Skeletal muscle tissue (tissue), 3 donors: ENCODE measurements at regions not wholly inside any gene's neighbourhood (a gene's known extent, or its start where the extent isn't known, plus 50 kb on each side); places are given as distances from the start of the nearest gene placed in this dataset.

Experiments
- H3K27ac ChIP-seq: one replicate; pipeline ENCODE4 v1.7.0; 2013; ENCODE audit warnings: mild to moderate bottlenecking, low read depth, low read length, inconsistent platforms
- H3K27me3 ChIP-seq, 3 donors: one replicate each; pipeline ENCODE4 v1.7.0; 2013; ENCODE audit warnings: low read length in 3 of 3; ENCODE audit not compliant: control insufficient read depth in 3 of 3, insufficient read depth in 3 of 3
- H3K36me3 ChIP-seq, 3 donors: one replicate each; pipeline ENCODE4 v1.7.0; 2013; ENCODE audit warnings: low read length in 3 of 3; ENCODE audit not compliant: control insufficient read depth in 3 of 3, insufficient read depth in 3 of 3
- H3K4me1 ChIP-seq, 3 donors: one replicate each; pipeline ENCODE4 v1.7.0; 2013; ENCODE audit warnings: low read length in 3 of 3, mild to moderate bottlenecking in 3 of 3; ENCODE audit not compliant: control insufficient read depth in 3 of 3, insufficient read depth in 3 of 3
- H3K4me3 ChIP-seq, 3 donors: one replicate each; pipeline ENCODE4 v1.7.0; 2013; ENCODE audit warnings: low read length in 3 of 3
- H3K9ac ChIP-seq, 3 donors: one replicate each; pipeline ENCODE4 v1.7.0; 2013; ENCODE audit warnings: low read length in 3 of 3, mild to moderate bottlenecking in 3 of 3, moderate library complexity in 2 of 3, low read depth in 1 of 3
- H3K9me3 ChIP-seq, 3 donors: one replicate each; pipeline ENCODE4 v1.7.0; 2013; ENCODE audit warnings: low read length in 3 of 3; ENCODE audit not compliant: control insufficient read depth in 3 of 3
- donor health status: Osteomylitis.

DNA sequence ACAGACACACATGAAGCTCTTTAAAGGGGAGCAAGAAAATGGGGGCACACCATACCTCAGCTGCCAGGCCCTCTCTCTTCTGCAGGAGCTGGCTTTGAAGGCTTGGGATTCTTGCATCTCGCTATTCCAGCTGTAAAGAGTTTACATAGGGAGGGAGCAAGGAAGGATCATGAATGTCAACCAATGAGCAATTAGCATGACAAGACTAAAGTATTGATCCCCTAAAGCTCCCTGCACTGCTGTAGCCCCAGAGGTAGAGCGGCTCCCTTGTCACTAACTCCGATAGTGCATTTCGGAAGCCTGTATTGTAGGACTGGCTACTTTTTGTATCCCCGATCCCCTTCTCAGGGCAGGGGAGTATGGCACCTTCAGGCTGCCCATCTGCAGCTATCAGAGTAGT lies 113.4 kb upstream of the PMFBP1 start:
- H3K9ac ChIP-seq, result no peak overlapping the region
- no peaks in the 10 kb centered on the region for H3K27me3 ChIP-seq
- H3K27ac ChIP-seq, result no peak overlapping the region
- no peak overlapping the region for H3K4me3 ChIP-seq
- no peaks in the 10 kb centered on the region for H3K4me1 ChIP-seq
- no peaks in the 10 kb centered on the region for H3K9me3 ChIP-seq
- H3K36me3 ChIP-seq, result no peaks in the 10 kb centered on the region

DNA sequence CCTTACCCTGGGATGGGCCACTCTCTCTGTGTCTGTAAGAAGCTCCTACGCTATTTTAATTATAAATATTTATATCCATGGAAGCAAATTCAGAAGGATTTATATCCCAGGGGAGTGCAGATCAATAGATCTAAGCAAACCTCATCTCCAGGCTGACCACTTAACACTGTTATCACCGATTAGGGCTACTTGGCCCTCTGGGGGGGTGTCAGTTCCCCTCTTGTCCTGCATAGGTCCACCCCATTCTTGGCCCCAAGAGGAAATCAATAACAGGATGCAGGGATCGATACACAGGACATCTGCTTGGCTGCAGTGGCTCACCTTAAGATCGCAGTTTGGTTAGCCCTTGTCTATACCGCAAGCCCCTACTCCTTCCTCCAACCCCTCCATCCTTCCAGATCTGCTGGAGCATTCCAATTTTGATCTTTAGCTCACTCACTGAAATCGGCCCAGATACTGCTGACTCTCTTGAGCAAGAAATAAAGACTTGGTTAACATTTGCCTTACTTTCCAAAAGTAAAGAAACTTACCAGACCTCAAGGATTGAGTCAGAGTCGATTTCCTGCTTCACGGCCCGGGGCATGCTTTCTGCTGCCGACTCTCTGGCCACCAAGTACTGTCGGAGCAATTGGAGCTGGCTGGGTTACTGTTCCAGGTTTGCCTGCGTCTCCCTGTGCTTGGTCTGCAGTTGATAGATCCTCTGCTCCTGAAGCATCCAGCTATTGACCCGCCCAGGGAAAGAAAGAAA lies 112.3 kb upstream of the PMFBP1 start:
- no peaks in the 10 kb centered on the region for H3K36me3 ChIP-seq
- H3K27ac ChIP-seq, result no peak overlapping the region
- H3K27me3 ChIP-seq, result no peaks in the 10 kb centered on the region
- no peak overlapping the region for H3K9ac ChIP-seq
- H3K4me3 ChIP-seq, result no peak overlapping the region
- no peaks in the 10 kb centered on the region for H3K9me3 ChIP-seq
- no peaks in the 10 kb centered on the region for H3K4me1 ChIP-seq

DNA sequence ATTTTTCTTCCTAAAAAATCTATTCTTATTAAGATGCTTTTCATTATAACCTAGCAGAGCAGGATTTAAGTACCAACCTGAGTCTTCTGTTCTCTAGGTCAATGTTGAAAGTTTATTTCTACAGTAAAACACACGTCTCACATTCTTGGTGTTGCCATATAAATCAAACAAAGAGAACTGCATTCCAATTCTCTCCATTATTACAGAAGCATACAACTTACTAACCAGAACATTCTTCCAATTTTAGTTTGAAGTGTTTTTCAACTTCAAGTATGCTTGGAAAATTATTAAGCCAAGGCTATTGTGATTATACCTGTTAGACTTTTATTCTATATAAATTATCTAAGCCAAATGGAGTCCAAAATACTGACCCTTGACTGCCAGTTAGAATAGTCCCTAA lies 110.4 kb upstream of the PMFBP1 start:
- Histone ChIP-seq H3K4me3 (no peak overlapping the region), H3K9me3 (no peaks in the 10 kb centered on the region), H3K9ac (no peak overlapping the region), H3K27ac (no peak overlapping the region), H3K27me3 (no peaks in the 10 kb centered on the region), H3K36me3 (no peaks in the 10 kb centered on the region), H3K4me1 (no peaks in the 10 kb centered on the region)

DNA sequence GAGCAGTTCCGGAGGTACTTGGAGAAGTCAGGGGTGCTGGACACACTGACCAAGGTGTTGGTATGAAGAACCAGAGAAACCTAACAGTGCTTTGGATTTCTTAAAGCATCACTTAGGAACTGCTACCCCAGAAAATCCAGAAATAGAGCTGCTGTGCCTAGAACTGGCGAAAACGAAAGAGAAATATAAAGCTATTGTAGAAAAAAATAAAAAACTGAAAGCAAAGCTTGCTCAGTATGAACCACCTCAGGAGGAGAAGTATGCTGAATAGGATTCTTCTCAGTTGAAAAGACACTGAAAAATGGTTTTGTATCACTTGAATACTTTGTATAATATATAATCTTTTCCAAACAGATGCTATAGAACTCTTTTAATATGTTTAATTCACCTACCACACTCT lies 106.3 kb upstream of the PMFBP1 start:
- H3K4me3 ChIP-seq, result no peak overlapping the region
- no peak overlapping the region for H3K9ac ChIP-seq
- no peaks in the 10 kb centered on the region for H3K4me1 ChIP-seq
- no peaks in the 10 kb centered on the region for H3K36me3 ChIP-seq
- H3K27ac ChIP-seq, result no peak overlapping the region
- H3K27me3 ChIP-seq, result no peaks in the 10 kb centered on the region
- H3K9me3 ChIP-seq, result no peaks in the 10 kb centered on the region

DNA sequence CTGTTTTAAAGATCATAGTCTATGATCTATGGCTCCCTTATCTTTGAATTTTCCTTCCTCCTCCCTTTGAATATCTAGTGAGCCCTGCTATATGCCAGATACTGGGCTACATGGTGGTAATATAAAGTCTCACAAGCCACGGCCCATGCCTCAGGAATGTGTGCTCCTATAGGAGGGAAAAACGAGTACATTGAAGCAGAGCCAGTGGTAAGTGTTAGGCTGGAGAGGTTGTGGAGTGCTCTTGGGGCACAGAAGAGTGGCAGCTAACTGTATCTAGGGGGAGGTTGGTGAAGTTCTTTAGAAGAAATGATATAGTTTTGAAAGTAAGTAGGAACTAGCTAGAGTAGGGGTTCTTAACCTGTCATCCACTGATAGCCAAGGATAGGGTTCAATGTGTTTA lies 105.8 kb upstream of the PMFBP1 start:
- Histone ChIP-seq H3K4me1 (no peaks in the 10 kb centered on the region), H3K9ac (no peak overlapping the region), H3K4me3 (no peak overlapping the region), H3K36me3 (no peaks in the 10 kb centered on the region), H3K27me3 (no peaks in the 10 kb centered on the region), H3K9me3 (no peaks in the 10 kb centered on the region), H3K27ac (no peak overlapping the region)

DNA sequence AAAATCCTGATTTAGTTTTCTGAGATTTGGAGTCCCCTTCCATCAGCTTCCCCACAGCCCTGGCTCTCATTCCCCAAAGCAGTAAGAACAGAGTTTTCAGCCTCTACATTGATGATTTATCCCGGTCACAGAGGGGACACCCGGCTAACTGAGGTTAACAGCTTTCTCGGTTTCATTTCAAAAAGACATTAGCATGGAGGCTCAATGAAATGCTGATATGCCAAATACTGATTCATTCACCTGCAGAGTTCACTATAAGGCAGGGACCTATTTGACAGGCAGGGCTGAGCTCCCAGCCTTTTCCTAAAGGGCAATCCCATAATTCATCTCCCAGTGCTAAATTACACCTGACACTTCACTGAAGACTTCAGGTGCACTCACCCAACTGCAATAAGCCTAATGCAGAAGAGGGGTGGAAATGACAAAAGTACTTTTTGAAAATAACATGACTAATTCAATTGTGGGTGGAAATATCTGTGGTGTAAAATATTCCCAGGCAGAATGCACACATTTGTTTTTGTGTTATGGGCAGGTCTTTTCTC lies 99.8 kb upstream of the PMFBP1 start:
- Histone ChIP-seq H3K27ac (no peak overlapping the region), H3K4me3 (no peak overlapping the region), H3K4me1 (no peaks in the 10 kb centered on the region), H3K9ac (no peak overlapping the region), H3K36me3 (no peaks in the 10 kb centered on the region), H3K9me3 (no peaks in the 10 kb centered on the region), H3K27me3 (no peaks in the 10 kb centered on the region)

DNA sequence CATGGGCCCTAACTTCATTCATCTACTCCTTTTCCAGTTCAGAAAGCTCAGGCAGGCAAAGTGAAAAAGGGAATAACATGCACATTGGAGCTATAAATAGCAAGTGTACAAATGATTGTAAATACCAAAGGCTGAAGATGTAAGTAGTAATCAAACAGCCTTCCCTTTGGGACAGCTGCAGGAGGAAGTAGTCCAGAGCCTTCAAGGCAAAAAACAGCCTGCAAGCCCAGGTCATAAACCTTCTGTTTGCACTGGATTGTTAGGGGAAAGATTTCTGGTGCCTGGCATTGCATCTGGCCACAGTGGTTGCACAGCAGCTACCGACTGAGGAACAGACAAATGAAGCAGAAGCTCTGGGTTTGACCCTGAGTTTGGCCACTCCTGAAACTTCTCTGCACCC lies 98.6 kb upstream of the PMFBP1 start:
- Histone ChIP-seq H3K4me1 (no peaks in the 10 kb centered on the region), H3K27ac (no peak overlapping the region), H3K9me3 (no peaks in the 10 kb centered on the region), H3K9ac (no peak overlapping the region), H3K27me3 (no peaks in the 10 kb centered on the region), H3K4me3 (no peak overlapping the region), H3K36me3 (no peaks in the 10 kb centered on the region)

DNA sequence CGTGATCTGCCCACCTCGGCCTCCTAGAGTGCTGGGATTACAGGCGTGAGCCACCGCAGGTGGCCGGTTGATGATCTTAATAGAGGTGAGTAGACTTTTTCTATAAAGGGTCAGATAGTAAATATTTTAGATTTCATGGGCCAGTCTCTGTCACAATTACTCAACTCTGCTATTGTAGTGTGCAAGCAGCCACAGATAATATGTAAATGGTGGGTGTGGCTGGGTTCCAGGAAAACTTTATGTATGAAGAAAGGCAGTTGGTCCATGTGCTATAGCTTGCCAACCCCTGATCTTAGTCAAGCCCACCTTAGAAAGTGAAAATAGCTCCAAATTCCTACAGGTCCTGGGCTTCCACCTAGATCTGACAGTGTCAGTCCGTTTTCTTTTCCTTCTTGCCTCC lies 94.9 kb upstream of the PMFBP1 start:
- Histone ChIP-seq H3K9ac (no peak overlapping the region), H3K27ac (no peak overlapping the region), H3K36me3 (no peaks in the 10 kb centered on the region), H3K4me3 (no peak overlapping the region), H3K4me1 (no peaks in the 10 kb centered on the region), H3K27me3 (no peaks in the 10 kb centered on the region), H3K9me3 (no peaks in the 10 kb centered on the region)

DNA sequence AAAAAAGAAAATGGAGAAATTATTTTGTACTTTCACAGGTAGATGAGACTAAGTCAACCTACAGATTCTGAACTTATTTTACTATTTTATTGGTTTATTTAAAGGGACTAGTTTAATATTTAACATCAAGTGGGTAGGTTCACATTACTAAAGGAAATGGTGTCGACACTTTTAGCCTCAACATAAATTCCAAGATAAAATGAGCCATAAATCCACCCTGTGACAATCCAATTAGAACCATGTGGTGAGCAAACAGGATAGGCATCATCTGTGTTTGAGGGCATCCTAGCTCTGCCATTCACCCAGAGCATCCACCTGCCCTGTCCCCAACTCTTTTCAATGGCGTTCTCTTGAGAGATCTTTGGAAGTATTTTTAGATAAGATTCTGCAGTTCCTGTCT lies 92.8 kb upstream of the PMFBP1 start:
- H3K27ac ChIP-seq, result no peak overlapping the region
- H3K27me3 ChIP-seq, result no peaks in the 10 kb centered on the region
- no peaks in the 10 kb centered on the region for H3K36me3 ChIP-seq
- H3K4me3 ChIP-seq, result no peak overlapping the region
- H3K4me1 ChIP-seq, result no peaks in the 10 kb centered on the region
- no peak overlapping the region for H3K9ac ChIP-seq
- no peaks in the 10 kb centered on the region for H3K9me3 ChIP-seq

DNA sequence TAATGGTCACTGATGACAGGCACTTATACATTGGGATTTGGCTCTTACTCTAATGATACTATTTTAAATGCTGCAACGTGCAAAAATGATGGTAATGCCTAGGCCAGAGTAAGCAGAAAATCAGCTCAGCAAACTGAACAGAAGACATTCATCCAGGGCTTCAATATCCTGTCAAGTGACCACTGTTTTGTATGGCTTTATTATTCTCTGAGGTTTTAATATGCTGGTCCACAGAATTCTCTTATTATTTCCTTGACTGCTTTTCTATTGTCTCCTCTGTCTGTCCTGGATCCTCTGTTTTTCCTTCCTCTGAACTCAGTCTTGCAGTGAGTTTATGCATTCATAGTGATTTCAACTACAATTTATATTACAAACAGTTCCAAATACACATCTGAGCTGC lies 90.8 kb upstream of the PMFBP1 start:
- Histone ChIP-seq H3K4me3 (no peak overlapping the region), H3K36me3 (no peaks in the 10 kb centered on the region), H3K4me1 (no peaks in the 10 kb centered on the region), H3K27ac (no peak overlapping the region), H3K9ac (no peak overlapping the region), H3K9me3 (no peaks in the 10 kb centered on the region), H3K27me3 (no peaks in the 10 kb centered on the region)
